NCI-H1694 treated with DMSO at 0.1 percent for 48 hours (cell line): ENCODE measurements at regions not wholly inside any gene's neighbourhood (a gene's known extent, or its start where the extent isn't known, plus 50 kb on each side); places are given as distances from the start of the nearest gene placed in this dataset.
"Not testable (repeated sequence)": the region's sequence is repeated elsewhere in the genome, so short reads cannot be mapped to it uniquely, and the experiment has no call there.

Source experiments
- DNase-seq: peaks from one replicate; lab custom pipeline; 2025; lab: John Stamatoyannopoulos, UW

DNA sequence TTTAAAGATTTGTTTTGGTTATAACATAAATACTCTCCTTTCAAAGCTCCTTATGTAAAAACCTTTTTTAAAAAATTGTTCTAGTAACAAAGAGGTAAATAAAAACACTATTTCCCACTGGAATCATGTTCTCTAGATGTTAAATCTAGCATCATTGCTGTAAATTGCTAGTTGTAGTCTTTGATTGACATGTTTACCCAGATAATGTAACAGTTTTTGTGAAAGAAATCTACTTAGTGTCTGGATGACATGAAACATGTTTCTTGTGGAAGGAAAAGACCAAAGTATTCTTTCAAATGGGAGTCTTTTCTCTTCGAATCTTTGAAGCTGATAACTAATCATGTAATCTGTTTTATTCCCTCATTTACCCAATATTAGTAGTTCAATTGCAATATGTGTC lies 1565.9 kb upstream of the WWC1 start:
- DNase-seq: no peak

DNA sequence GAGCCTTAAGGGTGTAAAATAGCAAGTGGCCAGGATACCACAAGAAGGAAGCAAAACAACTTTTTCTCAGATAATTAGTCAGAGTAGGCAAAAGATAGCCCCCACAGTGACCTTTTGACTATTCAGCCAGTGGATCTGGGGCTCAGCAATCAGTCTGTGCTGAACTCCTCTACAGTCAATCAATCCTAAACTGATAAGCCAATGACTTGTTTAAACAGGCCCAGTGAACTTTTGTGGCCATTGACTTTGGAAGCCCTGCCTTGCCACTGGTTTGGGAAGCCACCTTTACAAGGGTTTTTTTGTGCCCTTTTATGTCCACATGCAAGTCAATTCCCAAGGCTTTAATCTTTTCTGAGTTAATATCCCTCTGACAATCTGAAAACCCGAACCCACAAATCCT lies 1565.0 kb upstream of the WWC1 start:
- no peak for DNase-seq

DNA sequence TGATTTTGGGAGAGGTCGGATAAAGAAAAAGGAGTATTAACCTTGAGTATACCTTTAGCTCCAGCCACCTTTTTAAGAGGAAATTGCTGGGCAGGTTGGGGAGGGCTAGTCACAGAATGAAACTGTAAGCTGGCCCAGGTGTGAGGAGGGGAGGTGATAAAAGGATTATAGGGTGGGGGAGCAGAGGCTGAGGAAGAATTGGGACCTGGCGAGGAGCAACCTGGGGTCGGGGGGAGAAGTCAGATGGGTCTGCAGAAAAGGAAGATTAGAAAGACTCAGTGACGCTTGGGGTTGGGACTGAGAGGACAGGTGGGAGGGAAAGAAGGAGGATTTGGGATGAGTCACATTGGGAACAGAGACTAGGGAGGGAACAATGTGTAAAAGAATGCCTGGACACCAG lies 1548.5 kb upstream of the WWC1 start:
- DNase-seq: not testable (repeated sequence)

DNA sequence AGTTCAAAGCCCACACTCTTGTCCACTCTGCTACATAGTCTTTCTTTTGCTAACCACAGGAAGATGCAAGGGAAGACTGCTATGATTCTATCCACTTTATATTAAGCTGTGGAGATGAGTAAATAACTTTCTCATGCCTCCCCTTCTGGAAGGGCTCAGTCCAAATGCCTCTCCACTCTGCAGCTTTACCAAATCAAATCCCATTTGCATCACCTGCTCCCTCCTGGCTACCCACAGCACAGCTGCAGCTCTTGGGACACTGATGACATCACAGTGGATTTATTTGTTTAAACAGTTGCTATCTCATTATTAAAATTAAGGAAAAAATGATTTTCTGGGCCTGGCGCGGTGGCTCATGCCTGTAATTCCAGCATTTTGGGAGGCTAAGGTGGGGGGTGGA lies 1544.9 kb upstream of the WWC1 start:
- no peak for DNase-seq

DNA sequence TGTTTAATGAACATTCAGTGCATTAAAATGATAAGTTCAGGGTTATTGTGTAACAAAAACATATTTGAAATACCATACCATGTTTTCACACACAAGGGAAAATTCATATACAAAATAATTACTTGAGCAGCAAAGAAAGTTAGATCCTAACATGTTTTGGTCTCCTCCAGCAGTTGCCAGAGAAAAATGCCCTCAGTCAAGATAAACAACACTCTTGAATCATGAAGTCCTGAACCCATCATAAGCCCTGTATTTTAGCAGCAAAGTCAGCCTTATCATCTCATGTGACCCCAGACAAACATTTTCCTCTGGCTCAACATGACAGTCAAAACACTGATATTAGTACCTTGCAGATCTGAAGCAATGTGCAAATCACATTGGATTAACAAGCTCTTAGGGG lies 1541.1 kb upstream of the WWC1 start:
- no peak for DNase-seq

DNA sequence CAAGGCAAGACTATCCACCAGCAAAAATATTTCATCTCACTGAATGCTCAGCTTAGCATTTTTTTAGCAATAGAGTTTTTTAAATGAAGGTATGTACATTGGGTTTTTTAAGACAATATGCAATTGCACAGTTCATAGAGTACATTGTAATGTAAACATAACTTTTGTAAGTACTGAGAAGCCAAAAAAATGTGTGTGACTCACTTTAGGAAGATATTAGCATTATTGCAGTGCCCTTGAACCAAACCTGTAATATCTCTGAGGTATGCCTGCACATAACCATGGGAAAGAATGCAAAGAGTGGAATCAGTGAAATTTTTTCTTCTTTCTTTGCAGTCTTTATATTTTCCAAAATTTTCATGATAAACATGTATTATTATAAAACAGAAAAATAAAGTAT lies 1533.3 kb upstream of the WWC1 start:
- no peak for DNase-seq

DNA sequence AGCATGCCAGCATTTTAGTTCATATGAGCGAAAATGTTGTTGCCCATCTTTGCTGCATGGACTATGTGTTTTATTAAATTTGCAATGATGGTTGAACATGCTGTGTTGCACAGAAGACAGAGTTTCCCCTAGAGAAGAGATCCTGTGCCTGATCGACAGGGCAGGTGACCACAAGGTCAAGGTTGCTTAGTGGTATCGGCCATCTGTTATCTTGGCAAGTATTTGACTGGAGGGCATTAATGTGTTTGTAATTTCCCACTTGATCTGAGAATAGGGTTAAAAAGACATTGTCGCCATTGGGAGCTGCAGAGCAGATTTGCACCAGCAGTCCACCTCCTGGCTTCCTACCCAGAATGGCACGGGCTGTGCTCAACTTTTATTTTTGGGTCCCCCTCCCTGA lies 1523.6 kb upstream of the WWC1 start:
- DNase-seq: no peak

DNA sequence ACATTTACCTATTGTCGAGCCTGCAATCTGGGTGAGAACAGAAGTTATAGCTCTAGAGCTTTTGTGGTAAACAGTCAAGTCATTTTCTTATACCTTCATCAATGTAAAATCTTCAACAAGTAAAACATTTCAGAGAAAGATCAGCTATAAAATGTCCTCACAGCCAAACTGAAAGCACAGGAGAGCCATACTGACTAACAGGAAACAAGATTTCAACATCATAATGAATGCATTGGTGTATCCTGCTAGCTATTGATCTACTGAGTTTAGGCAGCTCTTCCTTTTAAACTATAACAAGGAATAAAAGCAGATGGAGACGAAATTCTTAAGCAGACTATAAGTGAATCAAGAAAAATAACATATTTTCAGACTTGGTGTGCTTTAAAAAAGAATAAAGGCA lies 1522.9 kb upstream of the WWC1 start:
- DNase-seq: no peak

DNA sequence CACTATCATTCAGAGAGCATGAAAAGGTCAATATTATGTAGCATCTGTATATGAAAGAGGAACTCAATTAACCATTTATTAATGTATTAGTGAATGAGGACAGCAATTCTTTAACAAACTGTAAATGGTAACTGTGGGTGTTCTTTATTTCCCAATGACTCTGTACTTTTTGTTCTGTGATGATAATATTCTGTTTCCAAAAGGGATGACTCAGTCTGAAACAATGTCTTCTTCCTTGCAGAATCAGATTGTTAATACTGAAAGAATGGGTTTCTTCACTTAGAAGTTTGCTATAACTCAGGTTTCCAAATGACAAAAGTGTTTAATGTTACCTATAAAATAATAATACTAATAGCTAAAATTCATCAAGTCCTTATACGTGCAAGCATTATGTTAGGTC lies 1518.7 kb upstream of the WWC1 start:
- no peak for DNase-seq

DNA sequence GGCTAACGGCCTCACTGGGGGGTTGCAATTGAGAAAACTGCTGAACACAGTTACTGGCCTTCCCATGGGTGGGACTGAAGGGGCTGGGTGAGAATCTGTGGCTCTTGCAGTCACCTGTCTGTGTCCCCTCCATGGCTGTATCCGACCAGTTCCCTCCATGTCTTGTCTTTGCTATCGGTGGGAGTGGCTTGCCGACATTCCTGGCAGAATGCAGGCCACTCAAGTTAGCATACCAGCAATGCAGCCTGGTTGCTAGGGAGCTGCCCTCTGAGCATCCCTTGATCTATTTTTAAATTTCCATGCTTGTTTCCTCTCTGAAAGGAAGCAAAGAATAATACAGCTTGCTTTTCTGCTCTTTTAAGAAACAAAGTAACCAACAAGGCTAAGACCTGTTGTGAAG lies 1509.7 kb upstream of the WWC1 start:
- no peak for DNase-seq

DNA sequence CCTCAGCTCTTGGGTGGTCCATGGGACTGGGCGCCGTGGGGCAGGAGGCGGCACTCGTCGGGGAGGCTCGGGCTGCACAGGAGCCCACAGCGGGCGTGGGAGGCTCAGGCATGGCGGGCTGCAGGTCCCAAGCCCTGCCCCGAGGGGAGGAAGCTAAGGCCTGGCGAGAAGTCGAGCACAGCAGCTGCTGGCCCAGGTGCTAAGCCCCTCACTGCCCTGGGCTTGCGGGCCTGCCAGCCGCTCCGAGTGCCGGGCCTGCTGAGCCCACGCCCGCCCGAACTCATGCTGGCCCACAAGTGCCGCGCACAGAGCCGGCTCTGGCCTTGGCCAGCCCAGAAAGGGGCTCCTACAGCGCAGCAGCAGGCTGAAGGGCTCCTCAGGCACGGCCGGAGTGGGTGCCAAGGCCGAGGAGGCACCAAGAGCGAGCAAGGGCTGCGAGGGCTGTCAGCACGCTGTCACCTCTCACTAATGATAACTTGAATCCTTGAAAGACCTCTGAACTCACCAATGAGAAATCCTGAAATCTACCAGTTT lies 1506.8 kb upstream of the WWC1 start:
- DNase-seq: no peak

DNA sequence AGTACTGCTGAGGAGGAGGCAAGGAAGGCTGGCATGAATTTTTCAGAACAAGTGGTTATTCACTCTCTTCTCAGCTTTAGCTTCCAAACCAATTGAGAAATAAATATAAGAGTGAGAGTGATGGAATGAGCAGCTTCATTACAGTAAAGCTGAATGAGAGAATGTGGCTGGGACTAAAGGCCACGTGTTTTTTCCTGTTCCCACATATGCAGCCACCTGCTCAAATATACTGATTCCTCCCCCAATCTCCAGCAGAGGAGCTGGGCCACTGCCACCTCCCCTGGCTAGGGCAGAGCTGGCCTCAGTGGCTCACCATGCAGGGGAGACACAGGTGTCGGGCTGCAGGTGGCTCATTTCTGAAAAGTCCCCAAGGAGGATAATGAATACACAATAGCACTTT lies 1505.3 kb upstream of the WWC1 start:
- no peak for DNase-seq

DNA sequence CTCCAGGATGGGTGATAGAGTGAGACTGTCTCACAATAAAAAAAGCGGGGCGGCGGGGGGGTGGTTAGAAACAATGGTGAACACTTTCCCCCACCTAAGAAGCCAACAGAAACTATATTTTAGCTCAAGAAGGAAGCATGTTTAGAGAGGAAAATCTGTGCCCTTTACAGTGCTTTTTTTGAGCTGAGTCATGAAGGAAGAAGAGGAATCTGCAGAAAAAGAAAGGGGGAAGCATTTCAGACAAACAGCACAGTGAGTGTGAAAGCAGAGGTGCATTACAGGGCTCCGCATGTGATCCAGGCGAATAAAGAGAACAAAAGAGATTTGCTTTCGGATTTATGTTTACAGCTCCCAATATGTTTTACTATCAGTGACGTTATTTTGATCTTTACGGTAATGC lies 1504.6 kb upstream of the WWC1 start:
- DNase-seq: no peak

DNA sequence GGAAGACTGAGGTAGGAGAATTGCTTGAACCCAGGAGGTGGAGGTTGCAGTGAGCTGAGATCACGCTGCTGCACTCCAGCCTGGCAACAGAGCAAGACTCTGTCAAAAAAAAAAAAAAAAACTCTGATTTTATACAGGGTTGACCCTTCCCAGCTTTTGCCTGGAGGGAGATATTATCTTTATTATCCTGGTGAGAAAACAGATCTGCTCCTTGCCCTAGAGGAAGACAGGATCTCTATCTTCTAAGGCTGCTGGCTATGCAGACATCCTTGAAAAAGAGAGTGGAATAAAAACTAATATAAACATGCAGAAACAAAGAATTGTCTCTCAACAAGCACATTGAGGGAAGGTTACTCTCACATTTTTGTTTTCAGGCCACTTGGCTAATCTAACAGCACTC lies 1503.4 kb upstream of the WWC1 start:
- no peak for DNase-seq

DNA sequence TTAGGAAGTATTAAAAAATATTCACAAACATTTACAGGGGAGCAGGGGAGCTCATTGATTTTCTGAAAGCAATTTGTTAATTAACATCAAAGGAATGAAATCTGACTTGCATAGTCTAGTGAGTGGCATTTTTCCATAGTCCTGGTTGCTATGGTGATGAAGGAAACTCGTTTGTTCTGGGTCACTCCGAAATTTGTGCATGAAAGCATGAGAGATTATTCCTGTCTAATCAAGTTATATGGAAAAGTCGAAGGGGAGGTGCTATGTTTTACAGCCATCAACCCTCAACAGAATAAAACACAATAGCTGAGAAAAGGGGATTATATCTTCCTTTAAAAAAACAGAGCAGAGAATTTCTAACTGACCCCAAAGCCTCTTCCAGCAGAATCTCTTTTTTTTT lies 1495.7 kb upstream of the WWC1 start:
- no peak for DNase-seq

DNA sequence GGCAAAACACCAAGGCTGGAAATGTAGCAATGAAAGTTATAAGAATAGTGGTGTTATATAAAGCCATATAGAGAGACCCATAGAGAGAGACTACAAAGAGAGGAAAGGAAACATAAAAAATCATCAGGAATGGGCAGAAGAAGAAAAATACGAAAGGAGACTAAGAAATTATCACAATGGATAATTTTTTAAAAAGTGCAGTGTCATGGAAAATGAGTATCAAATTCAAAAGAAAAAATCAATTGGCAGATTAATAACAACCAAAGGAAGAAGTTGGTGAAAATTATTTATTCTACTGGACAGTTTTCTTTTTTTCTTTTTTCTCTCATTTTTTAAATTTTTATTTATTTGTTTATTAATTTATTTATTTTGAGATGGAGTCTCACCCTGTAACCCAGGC lies 1488.4 kb upstream of the WWC1 start:
- DNase-seq: no peak

DNA sequence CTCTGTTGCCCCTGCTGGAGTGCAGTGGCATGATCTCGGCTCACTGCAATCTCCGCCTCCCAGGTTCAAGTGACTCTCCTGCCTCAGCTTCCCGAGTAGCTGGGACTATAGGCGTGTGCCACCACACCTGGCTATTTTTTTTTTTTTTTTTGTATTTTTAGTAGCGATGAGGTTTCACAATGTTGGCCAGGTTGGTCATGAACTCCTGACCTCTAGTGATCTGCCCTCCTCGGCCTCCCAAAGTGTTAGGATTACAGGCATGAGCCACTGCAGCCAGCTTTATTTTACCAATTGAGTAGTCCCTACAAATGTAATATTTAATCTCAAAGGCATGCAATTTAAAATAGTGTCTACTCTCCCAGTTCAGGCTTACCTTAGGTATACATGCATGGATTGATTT lies 1487.2 kb upstream of the WWC1 start:
- not testable (repeated sequence) for DNase-seq

DNA sequence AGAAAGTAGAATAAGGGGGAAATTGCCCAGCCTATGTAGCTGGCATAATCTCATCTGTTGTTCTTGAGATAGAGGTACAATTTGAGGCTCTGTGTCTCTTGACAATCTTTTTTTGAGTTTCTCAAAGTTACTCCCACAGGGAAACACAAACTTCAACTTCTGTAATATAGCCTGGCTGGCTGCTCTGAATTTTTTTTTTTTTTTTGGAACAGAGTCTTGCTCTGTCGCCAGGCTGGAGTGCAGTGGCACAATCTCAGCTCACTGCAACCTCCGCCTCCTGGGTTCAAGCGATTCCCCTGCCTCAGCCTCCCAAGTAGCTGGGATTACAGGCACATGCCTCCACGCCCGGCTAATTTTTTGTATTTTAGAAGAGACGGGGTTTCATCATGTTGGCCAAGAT lies 1486.8 kb upstream of the WWC1 start:
- DNase-seq: not testable (repeated sequence)

DNA sequence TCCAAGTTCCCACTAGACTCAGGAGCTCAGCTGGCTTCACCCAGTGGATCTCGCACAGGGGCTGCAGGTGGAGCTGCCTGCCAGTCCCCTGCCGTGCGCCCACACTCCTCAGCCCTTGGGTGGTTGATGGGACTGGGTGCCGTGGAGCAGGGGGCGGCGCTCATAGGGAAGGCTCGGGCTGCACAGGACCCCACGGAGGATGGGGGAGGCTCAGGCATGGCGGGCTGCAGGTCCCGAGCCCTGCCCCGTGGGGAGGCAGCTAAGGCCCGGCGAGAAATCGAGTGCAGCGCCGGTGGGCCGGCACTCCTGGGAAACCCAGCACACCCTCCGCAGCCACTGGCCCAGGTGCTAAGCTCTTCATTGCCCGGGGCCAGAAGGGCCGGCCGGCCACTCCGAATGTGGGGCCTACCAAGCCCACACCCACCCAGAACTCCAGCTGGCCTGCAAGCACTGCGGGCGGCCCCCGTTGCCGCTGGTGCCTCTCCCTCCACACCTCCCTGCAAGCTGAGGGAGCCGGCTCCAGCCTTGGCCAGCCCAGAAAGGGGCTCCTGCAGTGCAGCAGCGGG lies 1481.3 kb upstream of the WWC1 start:
- DNase-seq: not testable (repeated sequence)

DNA sequence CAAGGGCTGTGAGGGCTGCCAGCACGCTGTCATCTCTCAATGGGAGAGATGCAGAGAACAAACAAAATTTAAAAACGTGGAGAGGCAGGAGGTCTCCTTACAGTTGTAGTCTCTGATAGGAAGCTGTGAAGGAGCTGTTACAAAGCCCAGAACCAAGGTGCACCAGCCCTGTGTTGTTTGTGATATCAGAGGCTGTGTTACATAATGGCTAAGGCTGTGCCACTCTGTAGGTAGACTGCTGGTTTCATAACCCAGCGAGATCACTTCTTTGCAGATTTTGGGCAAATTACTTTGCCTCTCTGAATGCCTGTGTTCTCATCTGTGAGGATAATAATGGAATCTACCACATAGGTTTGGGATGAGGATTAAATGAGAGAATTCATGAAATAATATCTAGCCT lies 1480.7 kb upstream of the WWC1 start:
- no peak for DNase-seq

DNA sequence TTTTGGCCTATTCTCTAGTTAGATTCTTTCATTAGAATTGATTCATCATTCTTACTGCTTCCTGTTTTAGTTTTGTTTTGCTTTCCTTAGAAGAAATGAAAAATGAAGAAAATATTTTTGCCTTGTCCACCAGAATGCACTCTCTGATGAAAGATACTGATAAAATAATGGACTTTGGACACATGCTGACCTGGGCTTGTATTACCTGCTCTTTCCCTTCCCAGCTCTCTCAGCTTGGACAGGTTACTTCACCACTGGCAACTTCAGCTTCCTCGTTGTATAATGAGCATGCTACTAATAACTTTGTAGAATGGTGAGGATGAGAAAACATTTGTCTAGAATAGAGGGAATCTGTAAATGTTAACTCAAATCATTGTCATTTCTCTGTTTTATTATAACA lies 1468.1 kb upstream of the WWC1 start:
- no peak for DNase-seq

DNA sequence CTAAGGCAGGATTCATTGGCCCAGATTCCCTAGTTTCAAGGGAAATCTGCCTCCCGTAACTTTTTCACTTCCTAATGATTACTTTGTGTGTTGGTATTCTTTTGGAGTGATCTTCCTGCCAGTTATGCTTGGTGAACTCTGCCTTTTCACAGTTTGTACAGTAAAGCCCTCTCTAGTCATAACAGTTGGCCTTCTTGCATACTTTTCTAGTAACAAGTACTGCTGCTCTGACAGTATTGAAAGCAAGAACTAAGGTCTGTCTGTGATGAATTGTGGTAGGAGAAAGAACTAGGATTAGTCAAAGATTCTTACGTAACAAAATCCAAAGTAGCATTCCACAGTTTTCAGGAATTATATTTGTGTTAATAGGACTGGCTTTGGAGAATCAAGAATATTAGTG lies 1457.2 kb upstream of the WWC1 start:
- DNase-seq: no peak

DNA sequence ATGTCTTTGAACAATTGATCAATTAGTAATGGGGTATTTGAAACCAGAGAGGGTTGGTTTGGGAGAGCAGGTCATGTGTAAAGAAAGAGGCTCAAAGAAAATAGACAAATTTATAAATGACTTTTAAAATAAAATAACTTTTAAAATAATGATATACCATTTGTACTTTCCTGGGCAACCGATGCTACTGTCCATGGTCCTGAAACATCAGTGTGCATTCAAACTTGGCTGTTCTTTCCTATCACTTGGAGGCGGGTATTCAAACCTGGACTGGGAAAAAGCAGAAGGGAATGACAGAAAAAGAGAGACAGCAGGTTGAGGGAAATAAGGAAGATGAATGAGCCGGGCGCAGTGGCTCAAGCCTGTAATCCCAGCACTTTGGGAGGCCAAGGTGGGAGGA lies 1446.4 kb upstream of the WWC1 start:
- DNase-seq: no peak

DNA sequence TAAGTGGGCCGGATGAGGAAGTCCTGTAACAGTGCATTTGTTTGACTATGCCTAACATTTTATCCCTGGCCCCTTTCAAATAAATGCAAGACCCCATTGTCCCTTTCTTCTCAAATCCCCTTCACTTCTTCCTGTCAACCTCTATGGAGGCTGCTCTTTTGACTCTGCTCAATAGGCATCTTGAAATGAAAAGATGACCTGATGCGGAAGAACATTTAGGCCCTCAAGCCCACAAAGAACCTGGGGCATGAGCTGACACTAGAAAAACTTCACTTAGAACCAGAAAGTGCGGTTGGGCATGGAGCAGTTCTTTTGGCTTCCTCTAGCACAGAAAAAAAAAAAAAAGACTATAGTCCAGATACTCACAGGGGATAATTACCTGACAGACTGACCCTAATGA lies 1434.7 kb upstream of the WWC1 start:
- DNase-seq: no peak

DNA sequence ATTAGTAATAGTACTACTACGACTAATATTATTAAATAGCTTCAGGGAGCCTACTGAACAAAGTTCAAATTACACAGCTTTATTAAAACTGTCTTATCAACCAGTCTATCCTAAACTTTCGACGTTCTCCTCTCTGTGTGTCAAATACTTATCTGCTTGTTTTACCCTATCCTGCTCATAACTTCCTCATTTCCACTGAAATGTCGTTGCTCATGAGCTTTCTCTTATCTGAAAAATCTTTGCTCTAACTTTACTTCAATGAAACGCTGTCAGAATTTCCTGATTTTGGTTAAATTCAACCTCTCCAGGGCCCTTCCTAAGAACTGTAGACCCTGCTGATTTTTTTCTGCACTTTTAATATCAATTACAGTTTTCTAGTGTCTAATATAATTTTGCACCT lies 1431.0 kb upstream of the WWC1 start:
- DNase-seq: no peak
